ENCODE measurements at regions not wholly inside any gene's neighbourhood (a gene's known extent, or its start where the extent isn't known, plus 50 kb on each side); places are given as distances from the start of the nearest gene placed in this dataset.

DNA sequence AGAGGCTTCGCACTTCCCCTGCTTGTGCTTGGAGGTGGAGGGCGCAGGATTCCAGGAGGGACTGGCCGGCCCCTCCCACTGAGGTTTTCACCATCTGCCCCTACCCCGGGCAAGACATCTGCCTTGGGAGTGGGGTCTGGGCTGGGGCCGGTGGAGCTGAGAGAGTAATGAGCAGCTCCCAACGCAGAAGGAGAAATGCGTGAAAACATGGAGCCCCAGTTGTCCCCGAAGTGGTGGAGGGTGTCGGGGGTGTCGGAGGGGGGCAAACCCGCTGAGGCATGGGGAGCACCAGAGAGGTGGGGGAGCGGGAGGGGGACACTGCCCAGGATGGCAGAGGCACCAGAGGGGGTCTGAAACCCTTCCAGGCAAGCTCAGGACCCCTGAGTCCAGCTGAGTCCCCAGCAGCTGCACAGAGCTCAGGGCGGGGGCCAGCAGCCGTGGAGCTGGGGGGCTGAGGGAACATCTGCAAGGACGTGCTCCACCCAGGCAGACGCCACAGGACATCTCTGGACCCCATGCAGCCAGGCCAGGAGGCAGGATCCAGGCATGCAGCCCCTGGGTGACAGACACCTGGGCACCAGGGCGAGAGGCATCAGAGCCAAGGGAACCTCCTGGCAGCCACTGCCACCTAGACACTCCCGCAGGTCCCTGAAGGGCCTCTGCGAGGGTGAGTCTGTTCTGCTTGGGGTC is 110.6 kb downstream of the SIK1 start:
- no peak for DNase-seq

DNA sequence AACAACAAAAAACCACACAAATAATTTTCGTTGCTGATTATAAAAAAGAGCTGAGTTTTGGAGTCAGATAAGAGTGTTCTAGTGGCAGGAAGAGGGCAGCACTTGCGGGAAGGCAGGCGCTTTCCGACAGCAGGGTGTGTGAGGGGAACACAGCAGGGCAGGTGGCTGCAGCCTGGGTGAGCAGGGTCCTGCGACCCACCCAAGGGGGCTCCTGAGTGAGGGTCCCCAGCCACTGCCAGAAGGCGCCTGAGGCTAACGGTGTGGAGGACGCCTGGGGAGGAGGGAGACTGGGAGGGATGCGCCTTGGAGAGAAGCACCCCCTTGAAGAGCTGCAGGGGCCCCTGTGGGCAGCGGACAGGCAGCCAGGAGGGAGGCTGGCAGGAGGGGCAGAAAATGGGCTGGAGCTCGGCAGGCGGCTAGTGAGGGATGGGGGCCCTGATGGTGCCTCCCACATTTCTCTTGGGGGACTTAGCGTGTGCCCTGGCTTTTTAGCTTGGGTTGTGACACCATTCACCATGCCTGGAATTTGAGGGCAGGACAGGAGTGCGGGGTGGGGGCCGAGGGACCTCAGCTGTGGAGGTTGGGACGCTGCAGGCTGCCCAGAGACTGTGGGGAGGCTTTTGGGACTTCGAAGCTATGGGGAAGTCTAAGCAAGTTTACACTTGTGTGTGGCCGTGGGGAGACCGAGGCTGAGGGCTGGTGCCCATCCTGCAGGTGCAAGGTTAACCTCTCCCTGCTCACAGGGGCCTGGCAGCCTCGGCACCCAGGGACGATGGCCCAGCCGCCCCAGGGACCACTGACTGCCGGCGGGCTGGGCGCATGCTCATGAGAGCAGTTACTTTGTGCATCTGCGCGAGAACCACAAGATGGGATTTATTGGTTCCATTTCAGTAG is 111.4 kb downstream of the SIK1 start:
- no peak for DNase-seq

DNA sequence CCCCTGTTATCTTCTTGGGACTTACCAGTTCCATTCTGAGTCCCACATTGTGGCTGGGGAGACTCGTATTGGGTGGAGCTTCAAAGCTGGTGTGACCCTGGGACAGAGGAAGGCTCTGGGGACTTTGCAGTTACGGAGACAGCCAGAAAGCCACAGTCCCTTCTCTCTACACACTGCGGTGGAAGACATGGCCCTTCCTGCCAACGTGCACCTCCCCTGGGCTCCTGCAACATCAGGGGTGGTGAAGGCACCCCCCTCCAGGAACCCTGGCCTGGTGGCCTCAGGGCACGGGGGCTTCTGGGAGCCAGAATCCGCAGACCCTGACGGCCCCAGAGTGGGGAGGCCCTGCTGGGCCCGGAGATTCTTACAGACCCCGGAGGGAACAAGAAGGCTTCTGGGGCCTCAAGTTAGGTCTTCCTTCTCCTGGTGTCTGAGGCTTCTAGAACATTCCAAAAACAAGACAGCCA is 113.0 kb downstream of the SIK1 start:
- DNase-seq: no peak

DNA sequence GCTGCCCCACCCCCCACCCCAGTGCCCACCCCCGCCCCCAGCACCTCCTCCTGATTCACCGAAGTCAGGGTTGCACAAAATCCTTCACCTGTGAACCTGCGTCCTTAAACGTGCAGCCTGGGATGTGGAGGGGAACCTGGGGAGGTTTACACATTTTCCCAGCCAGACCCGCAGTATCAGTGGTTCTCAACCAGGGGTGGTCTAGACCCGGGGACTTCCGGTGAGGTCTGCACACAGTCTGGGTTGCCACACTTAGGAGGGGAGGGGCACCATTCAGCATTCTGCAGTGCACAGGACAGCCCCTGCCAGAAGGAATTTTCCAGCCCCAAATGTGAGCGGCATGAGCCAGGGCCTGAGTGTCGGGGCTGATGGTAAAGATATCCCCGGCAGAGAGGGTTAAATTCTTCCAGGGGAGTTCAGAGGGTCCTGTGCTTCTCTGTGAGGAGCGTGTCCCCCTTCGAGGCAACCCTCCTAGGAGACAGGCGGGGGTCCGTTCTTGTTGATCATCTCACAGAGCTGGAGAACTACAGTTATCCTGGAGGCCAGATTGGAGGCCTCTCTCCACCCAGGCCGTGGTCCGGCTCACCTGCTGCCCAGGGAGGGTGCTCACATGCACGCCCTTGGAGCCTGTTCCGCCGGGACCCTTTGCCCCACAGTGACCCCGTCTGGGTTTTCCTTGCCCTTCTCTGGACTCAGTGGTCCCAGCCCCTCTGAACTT is 113.6 kb downstream of the SIK1 start:
- DNase-seq: no peak

DNA sequence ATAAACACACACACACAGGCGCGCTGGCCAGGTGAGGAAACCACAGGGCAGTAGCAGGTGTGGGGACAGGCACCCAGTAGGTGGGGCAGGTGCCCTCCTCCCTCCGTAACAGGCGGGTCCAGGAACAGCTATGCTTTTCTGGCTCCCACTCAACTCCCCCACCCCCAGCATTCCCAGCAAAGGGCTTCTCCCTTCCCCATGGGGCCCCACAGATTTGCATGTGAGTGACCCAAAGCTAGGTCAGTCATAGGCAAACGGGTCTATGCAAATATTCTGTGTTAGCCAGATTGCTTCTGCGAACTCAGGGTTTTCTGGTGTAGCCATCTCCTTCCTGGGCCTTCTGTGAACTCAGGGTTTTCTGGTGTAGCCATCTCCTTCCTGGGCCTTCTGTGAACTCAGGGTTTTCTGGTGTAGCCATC is 114.2 kb downstream of the SIK1 start:
- no peak for DNase-seq

DNA sequence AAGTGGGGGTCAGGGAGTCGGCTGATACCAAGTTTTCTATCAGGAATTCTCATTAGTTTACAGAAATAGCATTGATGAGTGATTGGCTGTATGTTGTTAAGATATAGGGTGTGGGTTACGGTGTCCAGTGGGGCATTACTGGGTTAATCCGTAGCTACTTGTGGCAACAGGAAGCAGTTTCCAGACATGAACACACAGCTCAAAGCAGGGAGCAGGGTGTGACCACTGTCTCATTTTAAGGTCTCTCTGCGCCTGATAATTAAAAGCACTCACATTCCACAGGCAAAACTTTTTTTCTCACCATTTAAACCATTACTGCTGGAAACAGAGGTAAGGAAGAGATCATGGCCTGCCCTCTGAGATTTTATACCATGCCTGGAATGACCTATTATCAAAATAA is 114.9 kb downstream of the SIK1 start:
- DNase-seq: no peak

DNA sequence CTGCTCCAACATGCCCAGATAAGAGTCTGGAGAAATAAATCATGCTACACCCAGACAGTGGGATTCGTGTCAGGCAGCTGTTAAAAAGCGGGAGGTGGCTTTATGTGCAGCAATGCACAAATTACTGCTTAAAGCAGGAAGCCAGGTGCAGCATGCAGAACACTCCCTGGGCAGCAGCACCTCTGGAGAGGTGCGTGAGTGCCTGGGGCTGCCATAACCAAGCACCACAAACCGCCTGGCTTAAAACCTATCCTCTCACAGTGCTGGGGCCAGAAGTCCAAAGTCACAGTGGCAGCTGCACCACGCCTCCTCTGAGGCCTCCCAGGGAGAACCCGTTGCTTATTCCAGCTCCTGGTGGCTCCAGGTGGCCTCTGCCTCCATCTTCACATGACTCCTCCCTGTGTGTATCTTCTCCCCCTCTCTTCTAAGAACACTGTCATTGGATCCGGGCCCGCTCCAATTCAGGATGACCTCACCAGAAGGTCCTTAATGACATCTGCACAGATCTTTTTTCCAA is 115.6 kb downstream of the SIK1 start:
- no peak for DNase-seq

DNA sequence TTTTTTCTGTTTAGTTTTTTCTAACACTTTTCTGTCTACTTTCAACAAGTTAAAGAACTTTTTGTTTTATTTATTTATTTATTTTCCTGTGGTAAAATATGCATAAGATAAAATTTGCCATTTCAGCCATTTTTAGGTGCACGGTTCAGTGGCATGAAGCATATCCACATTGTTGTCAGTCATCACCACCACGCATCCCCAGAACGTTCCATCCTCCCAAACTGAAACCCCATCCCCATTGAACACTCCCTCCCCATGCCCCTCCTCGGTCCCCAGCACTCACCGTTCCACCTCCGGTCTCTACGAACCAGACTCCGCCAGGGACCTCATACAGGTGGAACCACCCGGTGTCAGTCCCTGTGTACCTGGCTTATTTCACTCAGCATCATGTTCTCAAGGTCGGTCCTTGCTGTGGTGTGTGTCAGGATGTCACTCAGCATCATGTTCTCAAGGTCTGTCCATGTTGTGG is 118.1 kb downstream of the SIK1 start:
- no peak for DNase-seq

DNA sequence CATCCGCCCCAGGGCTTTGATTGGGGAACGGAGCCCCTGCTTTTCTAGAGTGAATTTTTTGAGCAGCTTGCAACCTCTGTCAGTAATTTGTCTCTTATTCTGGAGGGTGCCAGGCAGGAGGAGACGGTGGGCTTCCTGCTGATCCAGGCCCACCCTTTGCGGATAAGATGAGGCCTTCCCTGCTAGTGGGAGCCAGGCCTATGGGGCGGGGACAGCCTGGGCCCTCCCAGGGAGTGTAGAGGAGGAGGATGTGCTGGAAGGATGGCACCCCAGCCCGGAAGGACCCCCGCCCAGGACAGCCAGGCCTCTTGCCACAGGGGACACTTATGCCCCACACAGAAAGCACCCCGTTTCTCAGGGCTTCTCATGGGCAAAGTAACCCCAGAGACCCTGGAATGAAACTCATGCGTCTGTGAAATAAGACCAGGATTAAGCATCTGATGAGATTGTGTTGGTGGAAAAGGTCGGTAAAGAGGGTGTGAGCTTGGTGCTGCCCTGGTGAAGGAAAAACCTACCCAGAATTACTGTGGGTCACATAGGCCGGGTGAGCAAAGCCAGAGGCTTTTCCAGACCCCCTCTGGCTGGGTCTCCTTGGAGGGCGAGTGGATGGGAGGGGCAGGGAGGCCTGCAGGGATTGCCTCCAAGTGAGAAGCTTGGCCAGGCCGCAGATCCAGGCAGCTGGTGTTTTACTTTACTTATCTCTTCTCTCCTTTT is 118.7 kb downstream of the SIK1 start:
- no peak for DNase-seq

DNA sequence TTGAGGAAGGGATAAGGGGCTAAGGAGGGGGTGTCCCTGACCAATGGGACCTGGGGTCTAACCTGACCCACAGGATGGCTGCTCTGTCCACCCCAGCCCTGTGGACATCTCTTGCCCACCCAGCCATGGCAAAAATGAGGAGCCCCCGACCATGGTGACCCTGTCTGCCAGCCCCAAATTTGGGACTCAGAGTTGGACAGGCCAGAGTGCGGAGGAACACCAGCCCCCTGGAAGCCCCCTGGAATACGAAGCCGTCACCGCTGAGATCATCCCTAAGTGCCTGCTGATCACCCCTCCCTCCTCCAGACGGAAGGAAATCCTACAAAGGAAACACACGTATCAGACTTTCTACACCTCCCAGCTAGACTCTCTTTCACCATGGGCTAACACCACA is 119.3 kb downstream of the SIK1 start:
- DNase-seq: no peak

DNA sequence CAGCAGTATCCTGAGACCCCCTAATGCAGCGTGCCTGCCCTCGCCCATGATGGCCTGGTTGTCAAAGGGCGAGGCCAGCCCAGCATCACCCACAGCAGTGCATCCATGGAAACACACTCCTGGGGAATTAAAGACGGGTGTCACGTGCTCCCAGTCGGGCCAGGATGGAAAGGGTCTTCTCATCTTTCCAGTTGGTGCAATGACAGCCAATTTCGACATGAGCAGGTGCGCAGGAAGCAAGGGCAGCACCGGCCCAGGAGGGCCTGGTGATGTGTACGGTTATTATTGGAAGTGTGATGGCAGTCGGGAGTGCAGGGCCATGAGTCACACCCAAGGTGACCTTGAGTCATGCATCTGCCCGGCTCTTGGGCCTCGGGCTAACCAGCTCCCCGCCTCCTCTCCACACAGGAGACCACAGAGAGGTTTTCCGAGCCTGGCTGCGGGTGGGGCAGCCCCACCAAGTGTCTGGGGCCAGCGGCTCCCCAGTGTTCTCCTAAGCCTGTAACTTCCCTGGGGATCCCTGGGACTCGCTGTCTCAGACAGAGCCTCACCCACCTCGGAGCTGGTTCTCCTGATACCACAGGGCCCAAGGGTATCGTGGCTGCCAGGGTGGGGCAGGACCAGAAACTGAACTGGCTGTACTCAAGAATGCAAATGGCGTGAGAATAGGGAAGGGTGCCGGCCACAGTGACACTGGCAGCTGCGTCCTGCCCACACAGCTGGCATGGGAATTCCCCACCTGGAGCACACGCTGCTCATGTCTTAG is 119.8 kb downstream of the SIK1 start:
- DNase-seq: no peak

DNA sequence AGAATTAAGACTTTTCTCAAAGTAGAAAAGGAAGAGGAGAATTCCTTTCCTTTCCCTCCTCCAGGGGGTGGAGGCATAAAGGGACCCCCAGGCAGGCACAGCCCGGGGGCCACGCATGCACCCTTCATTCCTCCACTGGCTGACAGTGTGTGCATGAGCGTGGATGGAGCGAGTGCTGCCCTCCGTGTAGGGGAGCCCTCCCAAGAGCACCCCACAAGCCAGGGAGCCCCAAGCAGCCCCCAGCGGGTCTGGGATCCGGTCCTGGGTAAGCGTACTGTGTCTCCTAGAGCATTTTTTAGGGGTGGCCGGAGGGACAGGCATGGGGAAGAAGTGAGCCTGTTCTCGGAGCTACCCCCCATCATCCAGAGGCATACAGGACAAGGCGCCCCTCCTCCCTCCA is 120.5 kb downstream of the SIK1 start:
- DNase-seq: no peak

DNA sequence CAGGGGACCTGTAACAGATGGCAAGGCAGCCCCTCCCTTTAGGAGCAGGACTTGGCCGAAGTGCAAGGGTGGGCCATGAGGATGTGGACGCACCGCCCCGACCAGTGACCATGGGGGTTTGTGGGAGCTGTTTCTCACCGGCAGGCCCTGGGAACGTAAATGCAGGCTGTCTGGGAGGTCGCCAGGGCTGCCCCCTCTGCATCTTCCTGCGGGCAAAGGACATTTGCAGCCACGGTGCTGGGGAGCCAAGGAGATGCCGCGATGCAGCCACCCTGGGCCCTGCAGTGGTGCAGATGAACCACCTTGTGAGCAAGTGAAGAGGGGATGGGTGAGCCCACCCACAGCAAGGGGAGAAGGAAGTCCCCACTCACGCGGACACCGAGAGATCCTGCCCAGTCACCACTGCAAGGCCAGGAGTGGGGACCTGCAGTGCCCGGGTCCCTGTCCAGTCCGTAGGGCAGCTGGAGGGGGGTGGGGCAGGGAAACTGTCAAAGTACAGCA is 121.1 kb downstream of the SIK1 start:
- DNase-seq: no peak

DNA sequence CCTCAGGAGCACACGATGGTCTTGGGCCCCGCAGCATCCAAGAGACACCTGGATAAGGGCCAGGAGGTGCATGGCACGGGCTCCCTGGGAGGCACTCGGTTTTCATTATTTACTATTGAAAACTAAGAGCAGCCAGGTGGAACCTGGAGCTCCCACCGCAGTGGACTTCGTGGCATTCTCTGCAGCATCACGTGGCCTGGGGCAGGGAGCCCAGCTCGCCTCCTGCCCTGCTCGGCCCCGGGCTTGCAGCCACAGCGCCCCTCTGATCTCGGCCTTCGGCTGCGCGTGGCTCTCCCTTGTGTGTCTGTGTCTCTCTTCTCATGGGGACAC is 121.6 kb downstream of the SIK1 start:
- no peak for DNase-seq

DNA sequence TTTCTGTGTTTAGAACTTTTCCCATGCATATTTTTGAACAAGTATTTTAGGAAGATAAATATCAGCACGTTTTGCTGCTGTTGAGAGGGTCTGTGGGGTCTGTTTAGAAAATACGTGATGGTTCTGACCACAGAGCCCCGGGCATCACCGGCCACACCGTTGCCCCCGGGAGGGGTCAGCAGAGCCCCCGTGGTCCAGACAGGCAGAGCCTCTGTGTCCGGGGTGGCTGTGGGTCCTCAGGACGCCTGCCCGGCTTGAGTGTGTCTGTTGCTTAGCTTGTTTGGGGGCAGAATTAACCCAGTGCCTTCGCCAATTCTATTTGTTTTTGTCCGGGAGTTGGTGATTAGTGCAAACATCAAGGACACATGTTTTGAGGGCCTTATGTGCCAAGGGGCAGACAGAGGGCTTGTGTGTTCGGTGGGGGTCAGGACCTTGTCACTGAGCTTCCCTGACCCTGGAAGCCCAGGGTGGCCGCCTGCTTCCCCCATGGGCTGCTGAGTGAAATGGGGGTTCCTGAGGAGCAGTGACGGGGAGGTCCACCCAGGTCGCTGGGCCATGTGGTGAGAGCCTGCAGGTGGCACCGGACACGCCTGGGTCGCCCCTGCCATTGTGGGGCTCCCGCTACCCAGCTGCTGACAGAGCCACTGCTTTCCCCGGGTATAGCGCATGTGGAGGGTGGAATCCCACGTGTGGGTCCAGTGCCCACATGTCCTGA is 122.2 kb downstream of the SIK1 start:
- no peak for DNase-seq

DNA sequence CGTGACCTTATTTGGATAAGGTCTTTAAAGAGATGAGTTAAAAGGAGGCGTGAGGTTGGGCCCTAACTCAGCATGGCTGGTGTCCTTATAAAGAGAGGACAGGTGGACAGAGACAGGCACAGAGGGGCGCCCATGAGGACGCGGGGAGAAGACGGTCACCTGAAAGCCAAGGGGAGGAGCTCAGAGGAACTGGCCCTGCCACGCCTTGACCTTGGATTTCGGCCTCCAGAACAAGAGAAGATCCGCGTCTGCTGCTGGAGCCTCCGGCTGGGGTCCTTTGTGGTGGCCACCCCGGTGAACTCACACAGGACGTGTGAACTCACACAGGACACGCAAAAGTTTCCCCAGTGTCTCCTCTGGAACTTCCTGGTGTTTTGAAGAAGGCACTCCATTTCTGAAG is 122.7 kb downstream of the SIK1 start:
- DNase-seq: no peak

DNA sequence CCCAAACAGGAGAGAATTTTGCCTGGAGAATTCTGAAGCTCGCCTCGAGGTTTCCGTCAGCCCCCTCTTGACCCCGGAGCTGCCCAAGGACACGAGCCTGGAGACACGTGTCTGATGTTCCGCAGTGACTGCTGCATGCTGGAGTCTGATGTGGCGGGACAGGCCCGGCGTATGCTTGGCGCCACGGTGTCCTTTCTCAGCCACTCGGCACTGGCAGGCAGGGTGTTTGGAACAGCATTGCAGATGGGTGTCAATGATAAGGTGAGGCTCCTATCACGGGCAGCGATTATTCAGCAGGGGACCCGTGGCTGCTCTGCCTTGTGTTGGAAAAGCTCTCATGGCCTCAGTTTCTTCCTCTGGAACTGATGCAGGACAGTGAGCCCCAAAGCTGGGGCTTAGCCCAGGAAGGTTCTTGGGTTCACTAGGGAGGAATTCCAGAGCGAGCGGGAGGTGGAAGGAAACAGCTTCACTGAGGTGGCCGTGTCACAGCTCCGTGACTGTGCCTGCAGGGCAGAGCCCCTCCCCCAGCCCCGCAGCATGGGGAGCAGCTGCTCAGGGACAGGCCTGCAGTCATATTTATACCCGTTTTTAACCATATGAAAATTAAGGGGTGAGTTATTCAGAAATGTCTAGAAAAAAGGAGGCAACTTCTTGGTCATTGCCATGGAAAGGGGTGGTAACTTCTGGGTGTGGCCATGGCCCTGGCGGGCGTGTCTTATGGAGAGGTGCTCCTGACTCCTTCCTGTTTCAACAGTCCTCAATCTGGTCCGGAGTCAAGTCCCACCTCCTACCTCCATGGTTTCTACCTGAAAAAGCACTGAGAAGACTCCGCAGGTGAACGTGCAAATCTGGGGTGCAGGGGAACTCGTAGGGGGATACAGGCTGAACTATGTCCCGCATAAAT is 123.4 kb downstream of the SIK1 start:
- no peak for DNase-seq

DNA sequence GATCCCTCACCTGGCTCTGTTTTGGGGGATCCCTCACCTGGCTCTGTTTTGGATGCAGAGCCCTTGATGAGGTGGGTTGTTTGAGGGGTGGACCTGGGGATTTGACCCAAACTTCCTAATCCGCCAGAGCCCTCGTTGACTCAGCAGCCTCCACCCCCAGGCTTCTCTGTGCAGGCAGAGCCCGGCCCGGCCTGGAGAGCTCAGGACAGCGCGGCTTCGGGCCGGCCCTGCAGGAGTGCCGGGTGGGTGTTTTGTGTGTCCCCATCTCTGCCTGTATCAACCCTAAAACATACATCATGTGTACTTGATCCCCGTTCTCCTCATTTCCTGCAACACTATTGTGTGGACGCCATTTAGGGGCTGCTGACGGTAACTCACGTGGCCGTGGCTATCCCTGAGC is 124.2 kb downstream of the SIK1 start:
- no peak for DNase-seq

DNA sequence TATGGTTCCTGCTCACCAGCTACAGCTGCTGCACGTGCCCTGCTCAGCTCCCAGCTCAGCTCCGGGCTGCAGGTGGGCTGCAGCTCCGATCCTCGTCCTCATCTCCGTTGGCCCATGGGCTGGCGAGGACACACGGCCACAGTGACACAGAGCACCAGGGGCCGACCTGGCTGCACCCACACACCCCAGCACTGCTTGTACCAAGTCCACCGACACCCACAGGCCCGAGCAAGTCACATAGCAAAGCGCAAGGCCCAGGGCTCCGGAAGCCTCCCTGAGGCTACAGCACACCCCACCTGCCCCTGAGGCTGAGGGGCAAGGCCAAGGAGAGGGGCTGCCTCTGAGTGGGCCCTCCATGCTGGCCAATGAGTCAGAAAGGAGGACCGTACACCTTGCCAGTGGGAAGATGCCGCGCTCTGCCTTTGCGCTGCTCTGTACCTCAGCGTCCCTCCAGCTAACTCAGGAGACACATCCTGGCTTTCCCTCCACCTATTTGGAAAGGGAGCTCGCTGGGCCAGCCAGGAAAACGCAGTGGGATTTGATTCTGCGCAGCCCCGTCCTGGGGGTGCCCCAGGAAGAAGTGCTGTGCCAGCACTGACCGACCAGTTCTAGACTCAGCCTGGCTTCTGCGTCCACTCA is 124.8 kb downstream of the SIK1 start:
- DNase-seq: no peak

Data from activated CD8-positive, alpha-beta memory T cell treated with anti-CD3 and anti-CD28 coated beads, Interleukin-2, amount 50 U/mL, for 48 hours (primary cell).